DLD1 (cell line): ENCODE measurements at regions not wholly inside any gene's neighbourhood (a gene's known extent, or its start where the extent isn't known, plus 50 kb on each side); places are given as distances from the start of the nearest gene placed in this dataset.
"Not testable (repeated sequence)": the region's sequence is repeated elsewhere in the genome, so short reads cannot be mapped to it uniquely, and the experiment has no call there.

Source experiments
- in situ Hi-C: cut with HindIII; loops from 2 replicates; pipeline ENCODE4 v1.10.0; 2017; ENCODE audit warnings: low sequenced_read_pairs

GRCh38 chr20:48040051-48040450 is 254.8 kb upstream of the SULF2 start:
- in situ Hi-C loops, result no loop called here

GRCh38 chr20:48039514-48039913 is 254.2 kb upstream of the SULF2 start:
- in situ Hi-C loops, result no loop called here

- in situ Hi-C loops, result no loop called here
Measured at GRCh38 chr20:48038713-48039112, 253.4 kb upstream of the SULF2 start.

- in situ Hi-C loops, result not testable (repeated sequence)
Measured at GRCh38 chr20:48037798-48038197, 252.5 kb upstream of the SULF2 start.

GRCh38 chr20:48035961-48036731 is 250.9 kb upstream of the SULF2 start:
- in situ Hi-C loops, result no loop called here

- in situ Hi-C loops, result no loop called here
Measured at GRCh38 chr20:48034751-48035150, 249.5 kb upstream of the SULF2 start.

GRCh38 chr20:48033005-48033404 is 247.7 kb upstream of the SULF2 start:
- in situ Hi-C loops, result not testable (repeated sequence)

GRCh38 chr20:48031122-48031521 is 245.8 kb upstream of the SULF2 start:
- in situ Hi-C loops, result no loop called here

- in situ Hi-C loops, result no loop called here
Measured at GRCh38 chr20:48026981-48027592, 241.8 kb upstream of the SULF2 start.

- in situ Hi-C loops, result no loop called here
Measured at GRCh38 chr20:48025661-48026060, 240.4 kb upstream of the SULF2 start.

- in situ Hi-C loops, result no loop called here
Measured at GRCh38 chr20:48025051-48025515, 239.8 kb upstream of the SULF2 start.

- in situ Hi-C loops, result no loop called here
Measured at GRCh38 chr20:48024539-48024938, 239.3 kb upstream of the SULF2 start.

- in situ Hi-C loops, result not testable (repeated sequence)
Measured at GRCh38 chr20:48020696-48021095, 235.4 kb upstream of the SULF2 start.

- in situ Hi-C loops, result loop anchor here (10.0 kb wide), 1 partner anchor 45 kb away; no protein-coding TSS in a partner anchor
Measured at GRCh38 chr20:48019940-48020339, 234.7 kb upstream of the SULF2 start.

- in situ Hi-C loops, result loop anchor here (10.0 kb wide), 1 partner anchor 45 kb away; no protein-coding TSS in a partner anchor
Measured at GRCh38 chr20:48019496-48019895, 234.2 kb upstream of the SULF2 start.

- in situ Hi-C loops, result loop anchor here (10.0 kb wide), 1 partner anchor 46 kb away; no protein-coding TSS in a partner anchor
Measured at GRCh38 chr20:48018851-48019250, 233.6 kb upstream of the SULF2 start.

GRCh38 chr20:48017992-48018391 is 232.7 kb upstream of the SULF2 start:
- in situ Hi-C loops, result loop anchor here (10.0 kb wide), 1 partner anchor 47 kb away; no protein-coding TSS in a partner anchor

GRCh38 chr20:48017509-48017908 is 232.2 kb upstream of the SULF2 start:
- in situ Hi-C loops, result loop anchor here (10.0 kb wide), 1 partner anchor 47 kb away; no protein-coding TSS in a partner anchor

- in situ Hi-C loops, result loop anchor here (10.0 kb wide), 1 partner anchor 49 kb away; no protein-coding TSS in a partner anchor
Measured at GRCh38 chr20:48015943-48016723, 230.9 kb upstream of the SULF2 start.

- in situ Hi-C loops, result loop anchor here (10.0 kb wide), 1 partner anchor 49 kb away; no protein-coding TSS in a partner anchor
Measured at GRCh38 chr20:48015141-48015910, 230.0 kb upstream of the SULF2 start.
